Astrocyte (in vitro differentiated cells and primary cell): ENCODE measurements at regions not wholly inside any gene's neighbourhood (a gene's known extent, or its start where the extent isn't known, plus 50 kb on each side); places are given as distances from the start of the nearest gene placed in this dataset.

Experiments
- DNase-seq: peaks from one replicate; pipeline ENCODE4 v3.0.0-alpha.2; 2010; ENCODE audit warnings: low read depth
- FAIRE-seq: peaks from 2 replicates; lab custom pipeline; 2011; peaks lifted over from hg19 to GRCh38; lab: Jason Lieb, UNC
- H2AFZ ChIP-seq: 2 replicates; pipeline ENCODE4 v1.6.0; 2012; ENCODE audit warnings: low read depth, low read length, inconsistent platforms
- H3K27ac ChIP-seq: 2 replicates; pipeline ENCODE4 v1.5.1; 2011; ENCODE audit warnings: low read depth, low read length, inconsistent platforms
- H3K27me3 ChIP-seq: 2 replicates; pipeline ENCODE4 v1.6.0; 2011; ENCODE audit warnings: low read length, inconsistent platforms; ENCODE audit not compliant: insufficient read depth
- H3K36me3 ChIP-seq: 2 replicates; pipeline ENCODE4 v1.5.1; 2011; ENCODE audit warnings: low read length, inconsistent platforms; ENCODE audit not compliant: insufficient read depth
- H3K4me1 ChIP-seq: 2 replicates; pipeline ENCODE4 v1.5.1; 2011; ENCODE audit warnings: low read length, inconsistent platforms; ENCODE audit not compliant: insufficient read depth
- H3K4me2 ChIP-seq: 2 replicates; pipeline ENCODE4 v1.6.0; 2012; ENCODE audit warnings: low read length, inconsistent platforms
- H3K4me3 ChIP-seq: 2 replicates; pipeline ENCODE4 v1.5.1; 2011; ENCODE audit warnings: low read depth, mild to moderate bottlenecking, low read length, inconsistent platforms; ENCODE audit not compliant: insufficient read depth
- H3K79me2 ChIP-seq: 2 replicates; pipeline ENCODE4 v1.6.0; 2012; ENCODE audit warnings: mild to moderate bottlenecking, low read length, inconsistent platforms; ENCODE audit not compliant: insufficient read depth
- H3K9ac ChIP-seq: 2 replicates; pipeline ENCODE4 v1.6.0; 2012; ENCODE audit warnings: mild to moderate bottlenecking, low read length, inconsistent platforms
- H3K9me3 ChIP-seq: 2 replicates; pipeline ENCODE4 v1.5.1; 2012; ENCODE audit warnings: low read depth, mild to moderate bottlenecking, low read length, inconsistent platforms; ENCODE audit not compliant: insufficient read depth
- H4K20me1 ChIP-seq: 2 replicates; pipeline ENCODE4 v1.6.0; 2012; ENCODE audit warnings: low read length, inconsistent platforms; ENCODE audit not compliant: insufficient read depth
- H3K27ac Mint-ChIP-seq: one replicate; pipeline ENCODE4 v1.8.0; 2021; ENCODE audit warnings: mild to moderate bottlenecking, mixed read lengths; ENCODE audit not compliant: unreplicated experiment
- H3K27me3 Mint-ChIP-seq: one replicate; pipeline ENCODE4 v1.8.0; 2021; ENCODE audit warnings: low read depth, mixed read lengths; ENCODE audit not compliant: unreplicated experiment
- H3K36me3 Mint-ChIP-seq: one replicate; pipeline ENCODE4 v1.8.0; 2021; ENCODE audit warnings: low read depth, mixed read lengths; ENCODE audit not compliant: unreplicated experiment
- H3K4me1 Mint-ChIP-seq: one replicate; pipeline ENCODE4 v1.8.0; 2021; ENCODE audit warnings: low read depth, mixed read lengths; ENCODE audit not compliant: unreplicated experiment
- H3K4me3 Mint-ChIP-seq: one replicate; pipeline ENCODE4 v1.8.0; 2021; ENCODE audit warnings: mild to moderate bottlenecking, moderate library complexity, mixed read lengths; ENCODE audit not compliant: unreplicated experiment
- H3K9me3 Mint-ChIP-seq: one replicate; pipeline ENCODE4 v1.8.0; 2021; ENCODE audit warnings: mild to moderate bottlenecking, mixed read lengths; ENCODE audit not compliant: unreplicated experiment
- EZH2 ChIP-seq: IDR thresholded peaks from 2 replicates; pipeline ENCODE4 v1.6.1; 2012; ENCODE audit warnings: mild to moderate bottlenecking, low read length, inconsistent platforms; ENCODE audit not compliant: insufficient read depth
- TF ChIP-seq, protein P1 (sequence below): IDR thresholded peaks from 2 replicates; pipeline ENCODE4 v1.5.1; 2011; ENCODE audit warnings: low read depth, mild to moderate bottlenecking, inconsistent platforms, low read length, moderate library complexity; ENCODE audit not compliant: insufficient read depth

DNA sequence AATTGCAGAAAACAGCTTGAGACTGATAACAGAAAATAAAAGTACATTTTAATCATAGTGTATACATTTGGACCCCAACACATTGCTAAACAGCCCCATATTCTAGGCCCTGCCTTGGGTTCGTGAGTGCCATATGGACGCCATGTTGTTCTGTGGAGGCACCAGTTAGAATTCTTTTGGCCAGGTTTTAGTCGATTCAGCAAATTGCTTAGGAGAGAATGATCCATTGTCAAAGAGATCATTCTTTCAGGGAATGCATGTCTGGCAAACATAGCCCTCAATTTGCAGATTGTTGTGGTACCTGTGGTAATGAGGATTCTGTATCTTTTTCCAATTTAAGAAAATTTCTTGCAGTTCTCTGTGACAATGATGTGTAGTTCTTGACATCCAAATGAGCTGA is 183.6 kb upstream of the DDHD1 start:
- H3K4me3 Mint-ChIP-seq, result no peak overlapping the region

DNA sequence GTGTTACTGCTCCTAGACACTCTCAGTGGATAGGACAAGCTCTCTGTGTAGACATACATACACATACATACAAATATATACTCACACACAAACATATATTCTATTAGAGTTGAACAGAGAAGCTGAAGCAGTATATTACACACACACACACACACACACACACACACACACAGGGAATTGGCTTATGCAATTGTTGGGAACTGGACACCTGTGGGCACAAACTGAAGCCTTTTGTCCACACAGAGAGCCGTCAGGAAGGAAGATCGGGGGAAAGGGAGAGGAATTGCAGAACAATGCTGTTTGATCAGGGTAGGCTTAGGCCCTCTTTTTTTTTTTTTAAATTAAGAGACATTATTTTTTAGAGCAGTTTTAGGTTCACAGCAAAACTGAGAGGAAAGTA is 180.7 kb upstream of the DDHD1 start:
- Histone ChIP-seq H3K79me2 (no peaks in the 10 kb centered on the region), H2AFZ (no peak overlapping the region), H3K9ac (no peak overlapping the region), H3K27ac (no peak overlapping the region), H4K20me1 (no peaks in the 10 kb centered on the region), H3K27me3 (no peaks in the 10 kb centered on the region), H3K4me1 (peaks cover 9% of the 10 kb centered on the region), H3K4me2 (no peak overlapping the region), H3K4me3 (no peak overlapping the region), H3K9me3 (no peaks in the 10 kb centered on the region), H3K36me3 (no peaks in the 10 kb centered on the region)
- FAIRE-seq (no peak), DNase-seq (no peak)
- no peaks in the 10 kb centered on the region for H3K36me3 Mint-ChIP-seq
- no peaks in the 10 kb centered on the region for H3K9me3 Mint-ChIP-seq
- no peak overlapping the region for H3K27ac Mint-ChIP-seq
- no peak overlapping the region for H3K4me3 Mint-ChIP-seq
- TF ChIP-seq, protein P1, sequence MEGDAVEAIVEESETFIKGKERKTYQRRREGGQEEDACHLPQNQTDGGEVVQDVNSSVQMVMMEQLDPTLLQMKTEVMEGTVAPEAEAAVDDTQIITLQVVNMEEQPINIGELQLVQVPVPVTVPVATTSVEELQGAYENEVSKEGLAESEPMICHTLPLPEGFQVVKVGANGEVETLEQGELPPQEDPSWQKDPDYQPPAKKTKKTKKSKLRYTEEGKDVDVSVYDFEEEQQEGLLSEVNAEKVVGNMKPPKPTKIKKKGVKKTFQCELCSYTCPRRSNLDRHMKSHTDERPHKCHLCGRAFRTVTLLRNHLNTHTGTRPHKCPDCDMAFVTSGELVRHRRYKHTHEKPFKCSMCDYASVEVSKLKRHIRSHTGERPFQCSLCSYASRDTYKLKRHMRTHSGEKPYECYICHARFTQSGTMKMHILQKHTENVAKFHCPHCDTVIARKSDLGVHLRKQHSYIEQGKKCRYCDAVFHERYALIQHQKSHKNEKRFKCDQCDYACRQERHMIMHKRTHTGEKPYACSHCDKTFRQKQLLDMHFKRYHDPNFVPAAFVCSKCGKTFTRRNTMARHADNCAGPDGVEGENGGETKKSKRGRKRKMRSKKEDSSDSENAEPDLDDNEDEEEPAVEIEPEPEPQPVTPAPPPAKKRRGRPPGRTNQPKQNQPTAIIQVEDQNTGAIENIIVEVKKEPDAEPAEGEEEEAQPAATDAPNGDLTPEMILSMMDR, result no peak
- TF ChIP-seq EZH2, result no peak
- H3K4me1 Mint-ChIP-seq, result peaks cover 35% of the 10 kb centered on the region
- H3K27me3 Mint-ChIP-seq, result no peaks in the 10 kb centered on the region

More for the DNA sequence above, 183.6 kb upstream of the DDHD1 start:
- Mint-ChIP-seq H3K9me3 (no peaks in the 10 kb centered on the region), H3K27ac (no peak overlapping the region), H3K27me3 (no peaks in the 10 kb centered on the region), H3K4me1 (peaks cover 24% of the 10 kb centered on the region), H3K36me3 (no peaks in the 10 kb centered on the region)
- Histone ChIP-seq H3K36me3 (no peaks in the 10 kb centered on the region), H3K4me2 (no peak overlapping the region), H3K9me3 (no peaks in the 10 kb centered on the region), H4K20me1 (no peaks in the 10 kb centered on the region), H3K27me3 (no peaks in the 10 kb centered on the region), H3K79me2 (no peaks in the 10 kb centered on the region), H2AFZ (no peak overlapping the region), H3K27ac (no peak overlapping the region), H3K4me1 (no peaks in the 10 kb centered on the region), H3K9ac (no peak overlapping the region), H3K4me3 (no peak overlapping the region)
- no peak for TF ChIP-seq EZH2
- TF ChIP-seq, protein P1, result no peak
- DNase-seq, result no peak
- FAIRE-seq, result no peak

DNA sequence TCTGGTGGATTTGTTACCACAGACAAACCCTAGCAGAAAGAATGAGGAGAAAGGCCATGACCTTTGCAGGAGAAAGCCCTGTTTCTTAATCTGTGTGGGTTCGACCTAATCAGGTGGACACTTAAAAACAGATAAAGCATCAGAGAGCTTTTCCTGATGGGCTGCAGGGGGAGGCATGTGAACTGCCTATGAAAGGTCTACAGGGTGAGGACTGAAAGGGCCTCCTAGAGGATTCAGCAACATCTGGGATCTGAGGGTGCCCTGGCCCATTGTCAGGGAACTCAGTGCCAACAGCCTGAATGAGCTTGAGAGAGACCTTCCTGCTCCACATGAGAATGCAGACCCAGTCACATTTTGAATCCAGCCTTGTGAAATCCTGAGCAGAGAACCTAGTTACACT is 178.8 kb upstream of the DDHD1 start:
- Histone ChIP-seq H3K27ac (no peak overlapping the region), H3K27me3 (no peaks in the 10 kb centered on the region), H3K4me1 (peaks cover 17% of the 10 kb centered on the region), H2AFZ (no peak overlapping the region), H3K79me2 (no peaks in the 10 kb centered on the region), H3K36me3 (no peaks in the 10 kb centered on the region), H3K4me3 (no peak overlapping the region), H3K9me3 (no peaks in the 10 kb centered on the region), H3K4me2 (no peak overlapping the region), H3K9ac (no peak overlapping the region), H4K20me1 (no peaks in the 10 kb centered on the region)
- no peaks in the 10 kb centered on the region for H3K27me3 Mint-ChIP-seq
- no peak for TF ChIP-seq EZH2
- TF ChIP-seq, protein P1, result no peak
- FAIRE-seq (no peak), DNase-seq (no peak)
- no peaks in the 10 kb centered on the region for H3K9me3 Mint-ChIP-seq
- peaks cover 28% of the 10 kb centered on the region for H3K4me1 Mint-ChIP-seq
- H3K36me3 Mint-ChIP-seq, result no peaks in the 10 kb centered on the region
- H3K27ac Mint-ChIP-seq, result no peak overlapping the region
- H3K4me3 Mint-ChIP-seq, result no peak overlapping the region
